ENCODE measurements at regions not wholly inside any gene's neighbourhood (a gene's known extent, or its start where the extent isn't known, plus 50 kb on each side); places are given as distances from the start of the nearest gene placed in this dataset.

- Histone ChIP-seq H3K27ac (no peak overlapping the region), H3K27me3 (replicated peaks; ENCODE audit: insufficient read depth) (no peaks in the 10 kb centered on the region), H3K36me3 (no peaks in the 10 kb centered on the region), H3K9me3 (no peaks in the 10 kb centered on the region), H3K4me3 (no peak overlapping the region), H3K4me1 (ENCODE audit: control insufficient read depth in 1 of 2, low read depth in 2 of 2) (no peaks in the 10 kb centered on the region)
- TF ChIP-seq, protein P1, sequence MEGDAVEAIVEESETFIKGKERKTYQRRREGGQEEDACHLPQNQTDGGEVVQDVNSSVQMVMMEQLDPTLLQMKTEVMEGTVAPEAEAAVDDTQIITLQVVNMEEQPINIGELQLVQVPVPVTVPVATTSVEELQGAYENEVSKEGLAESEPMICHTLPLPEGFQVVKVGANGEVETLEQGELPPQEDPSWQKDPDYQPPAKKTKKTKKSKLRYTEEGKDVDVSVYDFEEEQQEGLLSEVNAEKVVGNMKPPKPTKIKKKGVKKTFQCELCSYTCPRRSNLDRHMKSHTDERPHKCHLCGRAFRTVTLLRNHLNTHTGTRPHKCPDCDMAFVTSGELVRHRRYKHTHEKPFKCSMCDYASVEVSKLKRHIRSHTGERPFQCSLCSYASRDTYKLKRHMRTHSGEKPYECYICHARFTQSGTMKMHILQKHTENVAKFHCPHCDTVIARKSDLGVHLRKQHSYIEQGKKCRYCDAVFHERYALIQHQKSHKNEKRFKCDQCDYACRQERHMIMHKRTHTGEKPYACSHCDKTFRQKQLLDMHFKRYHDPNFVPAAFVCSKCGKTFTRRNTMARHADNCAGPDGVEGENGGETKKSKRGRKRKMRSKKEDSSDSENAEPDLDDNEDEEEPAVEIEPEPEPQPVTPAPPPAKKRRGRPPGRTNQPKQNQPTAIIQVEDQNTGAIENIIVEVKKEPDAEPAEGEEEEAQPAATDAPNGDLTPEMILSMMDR (IDR thresholded peaks at IDR 0.05) = no peak
- DNase-seq (ENCODE audit: low spot score) = no peak
- ATAC-seq (ENCODE audit: insufficient number of reproducible peaks, low FRiP score, low read depth) = no peak
Measured at GRCh38 chr16:26189536-26189935, 497.8 kb downstream of the HS3ST4 start.

- no peak overlapping the region for H3K27ac ChIP-seq
- no peaks in the 10 kb centered on the region for H3K36me3 ChIP-seq
- DNase-seq (ENCODE audit: low spot score) (no peak), ATAC-seq (ENCODE audit: insufficient number of reproducible peaks, low FRiP score, low read depth) (no peak)
- H3K9me3 ChIP-seq = no peaks in the 10 kb centered on the region
- no peaks in the 10 kb centered on the region for H3K27me3 ChIP-seq (replicated peaks; ENCODE audit: insufficient read depth)
- TF ChIP-seq, protein P1 (IDR thresholded peaks at IDR 0.05) = no peak
- no peak overlapping the region for H3K4me3 ChIP-seq
- H3K4me1 ChIP-seq (ENCODE audit: control insufficient read depth in 1 of 2, low read depth in 2 of 2) = no peaks in the 10 kb centered on the region
Measured at GRCh38 chr16:26194526-26194925, 502.8 kb downstream of the HS3ST4 start.

DNA sequence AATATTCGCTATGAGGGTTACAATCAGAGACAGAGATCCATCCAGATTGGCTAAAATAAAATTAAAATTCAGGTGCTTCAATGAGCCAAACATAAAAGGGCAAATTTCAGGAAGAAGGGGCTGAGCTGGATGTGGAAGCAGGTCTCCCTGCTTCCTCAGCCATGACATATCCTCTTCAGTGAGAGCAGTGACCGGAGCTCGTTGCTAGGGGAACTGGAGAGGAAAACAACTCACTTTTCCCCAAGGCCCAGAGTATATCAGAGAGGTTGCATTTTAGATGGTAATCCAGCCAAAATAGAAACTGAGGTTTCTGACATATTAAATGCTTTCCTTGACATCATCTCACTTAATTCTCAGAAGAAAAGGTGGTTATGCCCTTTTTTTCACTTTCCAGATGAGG lies 503.5 kb downstream of the HS3ST4 start:
- Histone ChIP-seq H3K27me3 (replicated peaks; ENCODE audit: insufficient read depth) (no peaks in the 10 kb centered on the region), H3K27ac (no peak overlapping the region), H3K9me3 (no peaks in the 10 kb centered on the region), H3K4me3 (no peak overlapping the region), H3K36me3 (no peaks in the 10 kb centered on the region), H3K4me1 (ENCODE audit: control insufficient read depth in 1 of 2, low read depth in 2 of 2) (no peaks in the 10 kb centered on the region)
- DNase-seq (ENCODE audit: low spot score) (no peak), ATAC-seq (ENCODE audit: insufficient number of reproducible peaks, low FRiP score, low read depth) (no peak)
- TF ChIP-seq, protein P1 (IDR thresholded peaks at IDR 0.05) = no peak

DNA sequence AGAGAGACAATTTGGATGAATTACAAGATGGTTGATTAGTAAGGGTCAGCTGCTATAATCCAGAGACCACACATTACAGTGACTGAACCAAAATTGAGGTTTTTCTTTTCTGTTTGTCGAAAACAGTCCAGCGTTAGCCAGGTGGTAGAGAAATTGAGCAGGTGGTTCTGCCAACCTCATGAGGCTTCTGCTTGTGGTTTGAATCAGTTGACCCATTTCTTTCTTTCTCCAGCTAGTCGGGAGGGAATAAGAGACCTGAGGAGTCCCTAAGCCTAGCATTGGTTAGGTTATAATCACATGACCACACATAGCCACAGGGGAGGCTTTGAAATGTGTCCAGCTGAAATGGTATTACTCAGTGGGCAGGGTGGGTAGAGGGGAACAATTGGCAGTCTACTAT lies 504.6 kb downstream of the HS3ST4 start:
- no peak overlapping the region for H3K27ac ChIP-seq
- no peaks in the 10 kb centered on the region for H3K27me3 ChIP-seq (replicated peaks; ENCODE audit: insufficient read depth)
- H3K4me3 ChIP-seq = no peak overlapping the region
- H3K4me1 ChIP-seq (ENCODE audit: control insufficient read depth in 1 of 2, low read depth in 2 of 2) = no peaks in the 10 kb centered on the region
- H3K9me3 ChIP-seq = no peaks in the 10 kb centered on the region
- TF ChIP-seq, protein P1 (IDR thresholded peaks at IDR 0.05) = no peak
- no peaks in the 10 kb centered on the region for H3K36me3 ChIP-seq
- ATAC-seq (ENCODE audit: insufficient number of reproducible peaks, low FRiP score, low read depth) = no peak
- no peak for DNase-seq (ENCODE audit: low spot score)

GRCh38 chr16:26196802-26197201 lies 505.0 kb downstream of the HS3ST4 start:
- H3K4me3 ChIP-seq = no peak overlapping the region
- DNase-seq (ENCODE audit: low spot score) (no peak), ATAC-seq (ENCODE audit: insufficient number of reproducible peaks, low FRiP score, low read depth) (no peak)
- no peaks in the 10 kb centered on the region for H3K9me3 ChIP-seq
- TF ChIP-seq, protein P1 (IDR thresholded peaks at IDR 0.05) = no peak
- H3K36me3 ChIP-seq = no peaks in the 10 kb centered on the region
- H3K4me1 ChIP-seq (ENCODE audit: control insufficient read depth in 1 of 2, low read depth in 2 of 2) = no peaks in the 10 kb centered on the region
- H3K27ac ChIP-seq = no peak overlapping the region
- no peaks in the 10 kb centered on the region for H3K27me3 ChIP-seq (replicated peaks; ENCODE audit: insufficient read depth)
